Activated T-cell treated with anti-CD3 and anti-CD28 coated beads for 24 hours (primary cell): ENCODE measurements at regions not wholly inside any gene's neighbourhood (a gene's known extent, or its start where the extent isn't known, plus 50 kb on each side); places are given as distances from the start of the nearest gene placed in this dataset.

Experiments
- DNase-seq: peaks from one replicate; pipeline ENCODE4 v3.0.0-alpha.2; 2020; ENCODE audit warnings: low read depth

GRCh38 chr20:43863821-43864544 lies 50.7 kb upstream of the TOX2 start:
- DNase-seq: no peak

DNA sequence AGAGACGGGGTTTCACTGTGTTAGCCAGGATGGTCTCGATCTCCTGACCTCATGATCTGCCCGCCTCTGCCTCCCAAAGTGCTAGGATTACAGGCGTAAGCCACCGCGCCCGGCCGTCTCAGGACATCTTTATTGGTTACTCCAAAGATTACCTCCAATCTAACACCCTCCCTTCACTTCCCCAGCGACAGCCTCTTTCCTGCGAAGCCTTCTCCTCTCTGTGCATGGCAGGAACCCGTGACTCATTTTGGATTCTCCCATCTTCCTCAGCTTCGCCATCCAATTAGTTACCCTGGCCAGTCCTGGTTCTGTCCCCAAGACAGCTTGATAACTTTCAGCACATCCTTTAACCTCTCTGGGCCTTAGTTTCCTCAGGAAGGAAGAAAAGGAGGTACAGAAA lies 51.3 kb upstream of the TOX2 start:
- DNase-seq: no peak

DNA sequence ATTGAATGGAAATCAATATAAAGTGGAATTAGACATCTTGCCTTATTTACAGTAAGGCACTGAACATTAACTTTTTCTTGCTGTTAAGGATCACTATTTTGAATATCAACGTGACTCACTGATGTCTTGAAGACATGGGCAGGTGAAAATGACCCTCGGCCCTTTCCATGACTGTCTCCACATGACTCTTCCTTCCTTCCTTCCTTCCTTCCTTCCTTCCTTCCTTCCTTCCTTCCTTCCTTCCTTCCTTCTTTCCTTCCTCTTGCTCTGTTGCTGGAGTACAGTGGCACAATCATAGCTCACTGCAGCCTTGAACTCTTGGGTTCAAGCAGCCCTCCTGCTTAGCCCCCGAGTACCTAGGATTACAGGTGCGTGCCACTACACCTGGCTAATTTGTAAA lies 52.2 kb upstream of the TOX2 start:
- no peak for DNase-seq

- DNase-seq: no peak
Observed at GRCh38 chr20:43859994-43860393, 54.7 kb upstream of the TOX2 start.

DNA sequence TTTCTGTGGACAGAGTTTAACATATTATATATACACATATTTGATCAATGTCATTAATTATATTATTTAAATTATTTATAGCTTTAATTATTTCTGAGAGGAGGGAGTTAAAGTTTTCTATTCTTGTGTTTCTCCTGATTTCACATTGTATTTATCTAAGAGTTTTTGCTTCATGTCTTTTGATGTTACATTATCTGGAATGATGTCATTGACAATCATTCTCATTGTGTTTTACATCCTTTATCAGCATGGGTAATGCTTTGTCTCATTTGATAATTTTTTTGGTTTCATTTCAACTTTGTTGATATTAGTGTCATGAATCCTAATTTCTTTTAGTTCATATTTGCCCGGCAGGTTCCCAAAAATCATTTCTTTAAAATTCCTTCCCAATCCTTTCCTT lies 56.7 kb upstream of the TOX2 start:
- DNase-seq: no peak

- no peak for DNase-seq
Observed at GRCh38 chr20:43857127-43857526, 57.5 kb upstream of the TOX2 start.

DNA sequence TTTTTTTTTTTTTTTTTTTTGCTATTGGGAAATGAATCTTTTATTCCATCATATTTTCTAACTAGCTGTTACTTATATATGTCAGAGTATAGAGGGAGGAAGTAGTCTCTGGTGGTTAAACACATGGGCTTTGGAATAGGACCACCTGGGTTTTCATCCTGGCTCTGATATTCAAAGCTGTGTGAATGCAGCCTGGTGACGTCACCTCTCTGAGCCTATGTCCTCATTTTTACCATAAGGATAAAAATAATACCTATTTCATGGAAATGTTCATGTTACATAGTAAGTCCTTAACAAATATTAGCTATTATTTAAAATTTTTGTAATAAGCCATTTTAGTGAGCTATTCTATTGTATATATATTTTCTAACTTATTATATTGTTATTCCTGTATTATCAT lies 58.8 kb upstream of the TOX2 start:
- DNase-seq: no peak

- no peak for DNase-seq
Observed at GRCh38 chr20:43853918-43854317, 60.7 kb upstream of the TOX2 start.

- DNase-seq: no peak
Observed at GRCh38 chr20:43853174-43853803, 61.4 kb upstream of the TOX2 start.

DNA sequence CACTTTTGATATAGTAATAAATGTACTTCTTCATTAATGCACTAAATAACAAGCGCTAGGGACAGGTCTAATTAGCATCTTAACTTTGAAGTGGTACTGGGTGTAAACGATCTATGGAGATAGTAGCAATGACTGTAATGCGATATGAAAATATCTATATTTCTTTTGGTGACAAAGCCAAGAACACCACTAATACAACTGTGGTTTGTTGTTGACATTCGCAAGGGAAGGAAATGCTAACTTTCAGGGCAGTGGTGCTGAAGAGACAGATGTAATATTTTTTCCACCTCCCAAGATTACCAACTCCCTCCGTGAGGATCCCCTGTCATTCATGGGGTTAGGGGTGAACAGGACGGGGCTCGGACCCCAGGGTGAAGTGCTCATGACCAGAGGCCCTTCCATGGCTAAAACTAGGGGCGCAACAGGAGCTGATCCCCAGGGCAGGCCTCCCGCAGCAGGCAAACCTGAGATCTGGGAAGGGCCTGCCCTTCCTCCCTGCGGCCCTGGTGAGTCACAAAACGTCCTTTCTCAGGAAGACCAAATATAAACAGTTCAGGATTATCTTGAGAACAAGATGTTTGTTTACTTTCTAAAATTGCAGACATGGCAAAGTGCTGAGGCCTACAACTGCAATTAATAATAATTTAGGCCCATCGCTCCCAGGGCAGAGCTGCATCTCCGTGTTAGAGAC lies 65.0 kb upstream of the TOX2 start:
- DNase-seq: no peak

DNA sequence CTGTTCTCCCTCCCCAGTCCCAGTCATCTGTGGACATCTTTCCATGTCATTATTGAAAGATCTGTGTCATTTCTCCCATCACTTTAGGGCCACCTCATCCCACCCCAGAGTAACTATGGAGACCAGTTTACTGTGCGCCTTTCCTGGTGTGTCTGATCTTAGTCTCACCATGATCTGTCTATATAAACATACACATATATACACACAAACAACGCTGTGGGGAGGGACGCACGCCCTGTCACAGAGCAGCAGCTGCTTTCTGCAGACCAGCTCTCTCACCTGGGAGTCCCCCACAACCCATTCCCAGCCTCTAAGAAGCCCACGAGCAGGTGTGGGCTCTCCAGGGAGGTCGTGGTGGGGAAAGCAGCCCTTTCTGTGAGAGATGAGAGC lies 68.1 kb upstream of the TOX2 start:
- DNase-seq: no peak

DNA sequence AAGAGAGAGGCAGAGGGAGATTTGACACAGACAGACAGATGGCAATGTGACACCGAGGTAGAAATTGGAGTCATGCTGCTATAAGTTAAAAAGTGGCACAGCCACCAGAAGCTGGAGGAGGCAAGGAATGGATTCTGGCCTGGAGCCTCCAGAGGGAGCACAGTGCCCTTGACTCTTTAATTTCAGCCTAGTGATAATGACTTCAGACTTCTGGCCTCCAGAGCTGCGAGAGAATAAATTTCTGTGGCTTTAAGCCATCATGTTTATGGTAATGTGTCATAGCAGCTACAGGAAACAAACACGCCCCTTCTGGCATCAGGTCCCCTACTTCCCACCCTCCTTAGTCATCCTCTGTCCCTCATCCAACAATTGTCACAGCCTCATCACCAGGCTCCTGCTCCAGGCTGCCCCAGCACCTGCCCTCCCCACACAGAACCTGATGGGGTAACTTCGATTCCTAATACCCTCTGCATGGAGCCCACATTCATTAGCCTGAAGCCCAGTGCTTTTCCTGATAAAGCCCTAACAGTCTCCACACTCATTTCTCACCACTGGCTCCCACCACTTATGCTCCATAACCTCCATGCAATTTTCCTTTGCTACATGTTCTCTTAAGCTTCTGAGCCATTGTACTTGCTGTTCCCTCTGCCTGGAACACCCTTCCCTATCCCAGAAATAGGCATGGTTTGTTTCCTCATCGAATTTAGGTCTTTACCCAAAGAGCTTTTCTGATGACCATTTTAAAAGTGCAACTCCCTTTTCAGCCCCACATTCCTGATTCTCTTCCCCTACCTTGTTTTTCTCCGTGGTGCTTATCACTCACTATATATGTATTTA lies 69.7 kb upstream of the TOX2 start:
- no peak for DNase-seq

DNA sequence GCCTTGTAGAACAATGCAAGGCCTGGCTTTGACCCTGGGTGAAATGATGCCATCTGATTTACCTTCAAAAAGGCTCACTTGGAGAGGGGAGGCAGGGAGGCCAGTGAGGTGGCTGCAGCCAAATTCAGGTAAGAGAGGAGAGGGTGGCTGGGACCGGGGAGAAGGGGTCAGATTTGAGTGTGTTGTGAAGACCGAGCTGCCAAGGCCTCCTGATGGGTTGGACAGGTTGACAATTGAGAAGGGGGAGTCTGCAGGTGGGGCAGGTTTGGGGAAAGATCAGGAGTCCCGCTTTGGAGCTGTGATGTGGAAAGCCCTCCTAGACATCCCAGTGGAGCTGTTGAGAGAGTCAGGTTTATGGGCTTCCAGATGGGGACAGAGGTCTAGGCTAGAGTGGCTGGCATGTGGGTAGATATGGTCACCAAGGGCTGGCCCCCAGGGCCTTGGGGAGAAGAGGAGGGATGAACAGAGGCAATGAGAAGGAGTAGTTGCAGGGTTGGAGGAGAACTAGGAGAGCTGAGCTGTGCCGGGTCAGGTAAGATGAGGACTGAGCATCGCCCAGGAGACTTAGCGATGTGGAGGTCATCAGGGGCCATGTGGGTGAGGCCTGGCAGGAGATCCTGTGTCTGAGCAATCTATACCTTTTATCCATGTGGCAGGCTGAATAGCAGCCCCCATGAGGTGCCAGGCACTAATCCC lies 70.5 kb upstream of the TOX2 start:
- no peak for DNase-seq

DNA sequence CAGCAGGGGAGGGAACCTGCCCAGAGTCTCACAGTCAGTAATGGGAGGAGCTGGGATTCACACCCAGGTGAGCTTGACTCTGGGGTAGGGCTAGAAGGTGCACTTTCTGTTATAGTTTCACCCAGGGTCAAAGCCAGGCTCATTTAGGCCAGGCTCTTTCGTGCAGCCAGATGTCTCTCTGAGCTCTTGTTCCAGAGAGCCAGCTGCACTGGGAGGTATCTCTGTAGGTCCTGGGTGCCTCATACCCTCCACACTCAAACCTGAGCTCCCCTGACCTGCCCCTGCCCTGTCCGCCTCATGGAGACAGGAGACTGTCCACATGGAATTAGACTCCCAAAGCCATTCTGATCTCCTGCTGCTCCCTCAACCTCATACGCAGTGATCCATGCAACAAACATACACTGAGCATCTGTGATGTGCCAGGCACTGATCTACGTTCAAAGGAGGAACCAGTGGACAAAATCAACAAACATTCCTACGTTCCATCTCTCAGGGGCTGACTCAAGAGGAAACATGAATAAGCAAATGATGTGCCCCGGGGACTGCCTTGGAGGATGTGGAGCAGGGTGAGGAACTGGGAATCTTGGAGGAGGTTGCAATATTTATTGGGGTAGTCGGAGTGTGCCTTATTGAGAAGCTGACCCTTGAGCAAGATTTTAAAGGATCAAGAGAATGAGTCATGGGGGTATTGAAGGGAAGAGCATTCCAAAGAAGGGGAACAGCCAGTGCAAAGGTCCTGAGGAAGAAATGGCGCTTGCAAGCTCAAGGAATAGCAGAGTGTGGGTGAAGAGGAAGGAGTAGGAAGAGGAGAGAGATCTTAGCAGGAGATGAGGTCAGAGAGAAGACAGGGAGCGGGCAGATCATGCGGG lies 71.3 kb upstream of the TOX2 start:
- DNase-seq: no peak

- DNase-seq: no peak
Observed at GRCh38 chr20:43842126-43843020, 72.3 kb upstream of the TOX2 start.

DNA sequence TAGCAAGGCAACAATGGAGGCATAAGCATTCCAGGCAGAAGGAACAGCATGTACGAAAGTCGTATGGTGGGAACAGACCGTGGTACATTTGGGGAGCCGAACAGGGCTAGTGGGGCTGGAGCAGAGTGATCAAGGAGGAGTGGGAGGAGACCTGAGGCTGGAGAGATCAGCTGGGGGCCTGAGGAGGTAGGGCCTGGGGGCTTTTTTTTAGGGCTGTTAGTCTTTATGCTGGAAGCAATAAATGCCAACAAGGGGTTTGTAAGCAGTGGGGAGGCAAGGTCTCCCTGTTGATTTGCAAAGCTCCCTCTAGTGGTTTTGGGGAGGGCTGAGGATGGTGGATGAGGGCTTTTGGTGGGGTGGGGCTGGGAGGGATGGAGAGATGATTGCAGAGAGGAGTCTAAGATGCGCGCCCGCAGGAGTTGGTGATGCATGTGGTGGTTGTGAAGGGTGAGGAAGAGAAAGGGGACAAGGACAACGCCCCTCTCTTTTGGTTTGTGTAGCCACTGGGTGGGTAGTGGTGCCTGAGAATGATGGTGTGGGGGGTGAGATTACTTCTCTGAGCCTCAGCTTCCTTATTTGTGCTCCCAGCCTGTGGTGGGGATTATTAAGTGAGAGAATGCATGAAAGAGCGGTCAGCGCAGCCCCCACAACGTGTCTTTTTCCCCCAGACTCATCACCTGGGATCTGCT lies 74.1 kb upstream of the TOX2 start:
- DNase-seq: peak; percentile 28

DNA sequence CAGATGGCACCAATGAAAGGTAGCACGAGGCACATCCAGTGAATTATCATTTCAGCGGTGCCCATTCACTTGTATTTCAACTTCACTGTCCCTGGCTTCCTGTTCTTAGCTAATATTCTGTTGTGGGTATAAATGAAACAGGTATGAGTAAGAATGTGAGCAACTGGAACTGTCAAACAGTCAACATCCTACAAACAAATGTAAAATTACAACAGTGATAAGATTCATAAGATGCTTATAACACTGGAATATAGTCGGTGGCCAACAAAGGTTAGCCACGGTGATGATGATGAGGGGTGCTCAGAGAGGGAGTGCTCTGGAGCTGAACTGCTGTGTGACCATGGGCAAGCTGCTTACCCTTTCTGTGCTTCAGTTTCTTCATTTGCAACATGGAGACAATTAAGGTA lies 74.9 kb upstream of the TOX2 start:
- no peak for DNase-seq

DNA sequence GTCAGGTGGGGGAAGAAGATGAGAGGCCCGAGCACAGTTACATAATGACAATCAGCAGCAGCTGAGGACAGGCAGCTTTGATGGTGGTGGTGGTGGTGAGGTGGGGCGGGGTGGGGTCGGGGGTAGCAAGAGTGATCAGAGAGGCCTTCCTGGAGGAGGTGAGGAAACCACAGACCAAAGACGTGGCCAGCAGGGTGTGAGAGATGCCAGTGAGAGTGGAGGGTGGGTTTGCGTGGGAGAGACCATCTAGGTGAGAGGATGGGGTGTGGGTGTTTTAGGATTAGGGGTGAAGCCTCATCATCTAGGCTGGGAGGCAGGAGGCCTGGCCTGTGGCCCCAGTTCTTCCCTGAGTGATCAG lies 76.0 kb upstream of the TOX2 start:
- DNase-seq: no peak
